B cell (primary cell): ENCODE measurements at regions not wholly inside any gene's neighbourhood (a gene's known extent, or its start where the extent isn't known, plus 50 kb on each side); places are given as distances from the start of the nearest gene placed in this dataset.

Experiments used
- ATAC-seq: fragments of 200-7000 bp; cut with Tn5 transposase; one replicate; pipeline ENCODE4 v1.10.0; 2021; ENCODE audit warnings: low read depth, mild to moderate bottlenecking, moderate number of reproducible peaks, moderate library complexity
- CTCF ChIA-PET: fragments of 350-600 bp; sonication (Branson Sonifier 250); formaldehyde crosslinking; loops from one replicate; lab custom pipeline; 2021; ENCODE audit warnings: antibody characterized with exemption, inconsistent platforms; lab: Charles Lee
- POLR2A ChIA-PET: fragments of 350-600 bp; sonication (Branson Sonifier 250); formaldehyde crosslinking; loops from one replicate; lab custom pipeline; 2021; ENCODE audit warnings: antibody characterized with exemption; lab: Charles Lee
- DNase-seq: peaks from one replicate; pipeline ENCODE4 v3.0.0; 2013
- H2AFZ ChIP-seq: 2 replicates; pipeline ENCODE4 v1.6.1; 2012; ENCODE audit warnings: mild to moderate bottlenecking, low read depth, low read length; ENCODE audit not compliant: insufficient read depth, poor library complexity, severe bottlenecking
- H3K27ac ChIP-seq, 2 donors: 1 replicate in 1 of 2; 2 replicates in 1 of 2; pipeline ENCODE4 v1.5.1; 2012 to 2013; ENCODE audit warnings: low read length in 2 of 2, mild to moderate bottlenecking in 2 of 2, moderate library complexity in 1 of 2
- H3K27me3 ChIP-seq, 4 experiments: fragments of 200-600 bp in 1 of 4; sonication (generic) in 1 of 4; replicated peaks in 1 of 4; 1 replicate in 2 of 4; 2 replicates in 2 of 4; pipeline versions ENCODE4 v1.6.1 to v1.7.0; 2013 to 2016; ENCODE audit warnings: low read length in 3 of 4, mild to moderate bottlenecking in 2 of 4, mixed read lengths in 1 of 4, moderate library complexity in 1 of 4; ENCODE audit not compliant: insufficient read depth in 4 of 4, control insufficient read depth in 3 of 4; ENCODE audit errors: control extremely low read depth in 1 of 4
- H3K36me3 ChIP-seq, 2 experiments: replicated peaks in 1 of 2; 1 replicate in 1 of 2; 2 replicates in 1 of 2; pipeline versions ENCODE4 v1.6.1 to v1.7.1; 2013; ENCODE audit warnings: low read length in 1 of 2; ENCODE audit not compliant: insufficient read depth in 2 of 2, control insufficient read depth in 1 of 2; ENCODE audit errors: control extremely low read depth in 1 of 2, extremely low read depth in 1 of 2
- H3K4me1 ChIP-seq, 2 donors: fragments of 200-600 bp in 1 of 2; sonication (generic) in 1 of 2; 1 replicate in 1 of 2; 2 replicates in 1 of 2; pipeline versions ENCODE4 v1.5.1 to v1.6.1; 2013 to 2017; ENCODE audit warnings: low read length in 2 of 2; ENCODE audit not compliant: control insufficient read depth in 2 of 2, insufficient read depth in 2 of 2
- H3K4me2 ChIP-seq: replicated peaks from 2 replicates; pipeline ENCODE3; 2012; ENCODE audit warnings: mild to moderate bottlenecking, low read depth, low read length; ENCODE audit not compliant: poor library complexity, severe bottlenecking
- H3K4me3 ChIP-seq, 5 experiments: fragments of 200-600 bp in 1 of 5; sonication (generic) in 1 of 5; 1 replicate in 3 of 5; 2 replicates in 2 of 5; pipeline versions ENCODE4 v1.5.1 to v1.7.0; 2011 to 2016; ENCODE audit warnings: low read length in 4 of 5, mild to moderate bottlenecking in 4 of 5, low read depth in 2 of 5, control low read depth in 1 of 5, moderate library complexity in 1 of 5; ENCODE audit not compliant: insufficient read depth in 1 of 5; ENCODE audit errors: control extremely low read depth in 1 of 5, extremely low read depth in 1 of 5
- H3K79me2 ChIP-seq: fragments of 200-600 bp; sonication (generic); one replicate; pipeline ENCODE4 v1.6.0; 2016; ENCODE audit warnings: low read length; ENCODE audit not compliant: control insufficient read depth, insufficient read depth
- H3K9ac ChIP-seq: fragments of 200-600 bp; sonication (generic); 2 replicates; pipeline ENCODE4 v1.6.1; 2017; ENCODE audit warnings: mild to moderate bottlenecking, low read length, moderate library complexity
- H3K9me3 ChIP-seq, 3 donors: one replicate each; pipeline versions ENCODE4 v1.6.1 to v1.7.1; 2013; ENCODE audit warnings: low read length in 2 of 3; ENCODE audit not compliant: control insufficient read depth in 2 of 3, insufficient read depth in 1 of 3; ENCODE audit errors: control extremely low read depth in 1 of 3
- H4K20me1 ChIP-seq: 2 replicates; pipeline ENCODE4 v1.6.0; 2012; ENCODE audit warnings: mild to moderate bottlenecking, low read length; ENCODE audit not compliant: insufficient read depth, control insufficient read depth, poor library complexity, severe bottlenecking
- H3K27ac Mint-ChIP-seq: one replicate; pipeline ENCODE4 v1.8.0; 2021; ENCODE audit warnings: mixed read lengths
- H3K27me3 Mint-ChIP-seq: one replicate; pipeline ENCODE4 v1.8.0; 2021; ENCODE audit warnings: mixed read lengths
- H3K4me1 Mint-ChIP-seq: one replicate; pipeline ENCODE4 v1.8.0; 2021; ENCODE audit warnings: mixed read lengths
- H3K4me3 Mint-ChIP-seq: one replicate; pipeline ENCODE4 v1.8.0; 2021; ENCODE audit warnings: mixed read lengths
- H3K9me3 Mint-ChIP-seq: one replicate; pipeline ENCODE4 v1.8.0; 2022; ENCODE audit warnings: mixed read lengths; ENCODE audit not compliant: insufficient read depth
- CTCF ChIP-seq: fragments of 200-600 bp; IDR thresholded peaks from one replicate; pipeline ENCODE4 v1.8.0; 2022; ENCODE audit warnings: antibody characterized with exemption, mild to moderate bottlenecking
- EZH2 ChIP-seq: IDR thresholded peaks from 2 replicates; pipeline ENCODE4 v1.6.1; 2012; ENCODE audit warnings: borderline replicate concordance, low read depth, mild to moderate bottlenecking, moderate library complexity, low read length; ENCODE audit not compliant: insufficient read depth, poor library complexity, severe bottlenecking
- WGBS: methylation state at CpG from one replicate; pipeline ENCODE4 v1.1.5; 2013; ENCODE audit warnings: missing lambda C conversion rate; ENCODE audit not compliant: insufficient coverage; 5-methylcytosine and 5-hydroxymethylcytosine counted together
- intact Hi-C: fragments of 100-400 bp; cut with micrococcal nuclease; formaldehyde crosslinking; loops from one replicate; pipeline ENCODE4 v1.10.0; 2022

- 34% methylated on average over 5 of the region's 5 CpGs for WGBS
- Mint-ChIP-seq H3K9me3 (peaks cover 8% of the 10 kb centered on the region), H3K4me3 (no peak overlapping the region), H3K4me1 (no peaks in the 10 kb centered on the region), H3K27ac (no peak overlapping the region), H3K27me3 (no peaks in the 10 kb centered on the region)
- Histone ChIP-seq H4K20me1 (no peaks in the 10 kb centered on the region), H2AFZ (no peak overlapping the region), H3K9ac (no peak overlapping the region), H3K9me3 (peaks cover 0 to 5% (median 0%) of the 10 kb centered on the region in 3 donors), H3K36me3 (no peaks in the 10 kb centered on the region), H3K4me1 (no peaks in the 10 kb centered on the region), H3K27ac (no peak overlapping the region), H3K79me2 (no peaks in the 10 kb centered on the region), H3K27me3 (no peaks in the 10 kb centered on the region), H3K4me3 (no peak overlapping the region), H3K4me2 (no peak overlapping the region)
- DNase-seq, result no peak
- ChIA-PET CTCF (no interaction called here), POLR2A (no interaction called here)
- TF ChIP-seq EZH2 (no peak), CTCF (no peak)
- intact Hi-C loops, result no loop called here
- ATAC-seq, result no peak
Observed at GRCh38 chr6:84547341-84547801, 217.0 kb downstream of the TBX18 start.

GRCh38 chr6:84546427-84546914 lies 217.9 kb downstream of the TBX18 start:
- WGBS, result 88% methylated on average over 6 of the region's 9 CpGs
- Histone ChIP-seq H3K4me3 (no peak overlapping the region), H3K27ac (no peak overlapping the region), H3K27me3 (no peaks in the 10 kb centered on the region), H3K9ac (no peak overlapping the region), H4K20me1 (no peaks in the 10 kb centered on the region), H3K9me3 (no peaks in the 10 kb centered on the region), H3K4me1 (no peaks in the 10 kb centered on the region), H3K4me2 (no peak overlapping the region), H3K36me3 (no peaks in the 10 kb centered on the region), H2AFZ (no peak overlapping the region), H3K79me2 (no peaks in the 10 kb centered on the region)
- Mint-ChIP-seq H3K4me1 (no peaks in the 10 kb centered on the region), H3K9me3 (peaks cover 10% of the 10 kb centered on the region), H3K27ac (no peak overlapping the region), H3K27me3 (no peaks in the 10 kb centered on the region), H3K4me3 (no peak overlapping the region)
- ChIA-PET POLR2A (no interaction called here), CTCF (no interaction called here)
- no peak for TF ChIP-seq EZH2
- TF ChIP-seq CTCF, result no peak
- DNase-seq (no peak), ATAC-seq (no peak)
- intact Hi-C loops, result no loop called here
